Neural crest cell (in vitro differentiated cells): ENCODE measurements at regions not wholly inside any gene's neighbourhood (a gene's known extent, or its start where the extent isn't known, plus 50 kb on each side); places are given as distances from the start of the nearest gene placed in this dataset.

ENCODE experiments used
- DNase-seq: peaks from one replicate; pipeline ENCODE4 v3.0.0; 2021; ENCODE audit warnings: low read depth, mixed read lengths, low spot score
- H3K27ac Mint-ChIP-seq: one replicate; pipeline ENCODE4 v1.8.0; 2021; ENCODE audit warnings: mild to moderate bottlenecking, mixed read lengths; ENCODE audit not compliant: unreplicated experiment
- H3K27me3 Mint-ChIP-seq: 2 replicates; pipeline ENCODE4 v1.8.0; 2021; ENCODE audit warnings: low read depth, mild to moderate bottlenecking, mixed read lengths
- H3K36me3 Mint-ChIP-seq: 2 replicates; pipeline ENCODE4 v1.8.0; 2021; ENCODE audit warnings: low read depth, mild to moderate bottlenecking, mixed read lengths
- H3K4me1 Mint-ChIP-seq: 2 replicates; pipeline ENCODE4 v1.8.0; 2021; ENCODE audit warnings: mixed read lengths
- H3K4me3 Mint-ChIP-seq: one replicate; pipeline ENCODE4 v1.8.0; 2021; ENCODE audit warnings: mild to moderate bottlenecking, mixed read lengths
- H3K9me3 Mint-ChIP-seq: 2 replicates; pipeline ENCODE4 v1.8.0; 2021; ENCODE audit warnings: mixed read lengths
- CTCF ChIP-seq: fragments of 200-600 bp; sonication (generic); conservative IDR thresholded peaks from 2 replicates; pipeline ENCODE4 v1.5.0; 2021; ENCODE audit warnings: antibody characterized with exemption, mild to moderate bottlenecking

- Mint-ChIP-seq H3K4me1 (no peaks in the 10 kb centered on the region), H3K36me3 (no peaks in the 10 kb centered on the region), H3K4me3 (no peak overlapping the region), H3K9me3 (peaks cover 4% of the 10 kb centered on the region), H3K27me3 (no peaks in the 10 kb centered on the region), H3K27ac (no peak overlapping the region)
- DNase-seq, result no peak
- TF ChIP-seq CTCF, result no peak
Measured at GRCh38 chr10:61529208-61529607, 76.0 kb upstream of the TMEM26 start.

GRCh38 chr10:61503051-61503450 lies 49.9 kb upstream of the TMEM26 start:
- Mint-ChIP-seq H3K4me3 (no peak overlapping the region), H3K36me3 (no peaks in the 10 kb centered on the region), H3K27me3 (no peaks in the 10 kb centered on the region), H3K27ac (no peak overlapping the region), H3K9me3 (no peaks in the 10 kb centered on the region), H3K4me1 (no peaks in the 10 kb centered on the region)
- no peak for DNase-seq
- no peak for TF ChIP-seq CTCF
